DND-41 (cell line): ENCODE measurements at regions not wholly inside any gene's neighbourhood (a gene's known extent, or its start where the extent isn't known, plus 50 kb on each side); places are given as distances from the start of the nearest gene placed in this dataset.

Experiments
- ATAC-seq: fragments of 200-7000 bp; cut with Tn5 transposase; 3 replicates; pipeline ENCODE4 v1.9.1; 2021; ENCODE audit warnings: low read depth; ENCODE audit not compliant: insufficient read depth
- DNase-seq: peaks from one replicate; pipeline ENCODE4 v3.0.0-alpha.2; 2020
- H2AFZ ChIP-seq: 2 replicates; pipeline ENCODE4 v1.6.0; 2012; ENCODE audit warnings: low read depth, low read length
- H3K27ac ChIP-seq: 2 replicates; pipeline ENCODE4 v1.5.1; 2012; ENCODE audit warnings: low read length, inconsistent platforms
- H3K27me3 ChIP-seq: fragments of 200-600 bp; sonication (generic); 2 replicates; pipeline ENCODE4 v1.6.0; 2012; ENCODE audit warnings: low read length, mild to moderate bottlenecking, inconsistent platforms; ENCODE audit not compliant: insufficient read depth, poor library complexity
- H3K36me3 ChIP-seq: 2 replicates; pipeline ENCODE4 v1.5.1; 2012; ENCODE audit warnings: low read length, inconsistent platforms; ENCODE audit not compliant: insufficient read depth
- H3K4me1 ChIP-seq: 2 replicates; pipeline ENCODE4 v1.5.1; 2012; ENCODE audit warnings: mild to moderate bottlenecking, low read length; ENCODE audit not compliant: insufficient read depth
- H3K4me2 ChIP-seq: 2 replicates; pipeline ENCODE4 v1.6.0; 2012; ENCODE audit warnings: mild to moderate bottlenecking, moderate library complexity, low read length, inconsistent platforms; ENCODE audit not compliant: insufficient read depth
- H3K4me3 ChIP-seq, 2 experiments: fragments of 200-600 bp in 1 of 2; shearing (Covaris generic) in 1 of 2; 2 replicates each; pipeline ENCODE4 v1.5.1; 2012 to 2016; ENCODE audit warnings: inconsistent platforms in 2 of 2, low read length in 2 of 2, mild to moderate bottlenecking in 2 of 2, low read depth in 1 of 2, moderate library complexity in 1 of 2
- H3K79me2 ChIP-seq: 2 replicates; pipeline ENCODE4 v1.6.0; 2012; ENCODE audit warnings: low read length, inconsistent platforms; ENCODE audit not compliant: insufficient read depth
- H3K9ac ChIP-seq: 2 replicates; pipeline ENCODE4 v1.6.0; 2012; ENCODE audit warnings: low read depth, mild to moderate bottlenecking, inconsistent platforms, low read length, moderate library complexity
- H3K9me3 ChIP-seq: 2 replicates; pipeline ENCODE4 v1.5.1; 2012; ENCODE audit warnings: low read length, moderate library complexity, mild to moderate bottlenecking, inconsistent platforms; ENCODE audit not compliant: insufficient read depth, severe bottlenecking
- H4K20me1 ChIP-seq: 2 replicates; pipeline ENCODE4 v1.6.0; 2012; ENCODE audit warnings: low read length; ENCODE audit not compliant: insufficient read depth
- CTCF ChIP-seq: IDR thresholded peaks from 2 replicates; pipeline ENCODE4 v1.5.1; 2012; ENCODE audit warnings: borderline replicate concordance, low read length, moderate library complexity, mild to moderate bottlenecking; ENCODE audit not compliant: poor library complexity, severe bottlenecking; ENCODE audit errors: extremely low read depth
- EZH2 ChIP-seq: IDR thresholded peaks from 3 replicates; pipeline ENCODE4 v1.6.1; 2012; ENCODE audit warnings: borderline replicate concordance, low read depth, mild to moderate bottlenecking, moderate library complexity, low read length, inconsistent platforms; ENCODE audit not compliant: severe bottlenecking

DNA sequence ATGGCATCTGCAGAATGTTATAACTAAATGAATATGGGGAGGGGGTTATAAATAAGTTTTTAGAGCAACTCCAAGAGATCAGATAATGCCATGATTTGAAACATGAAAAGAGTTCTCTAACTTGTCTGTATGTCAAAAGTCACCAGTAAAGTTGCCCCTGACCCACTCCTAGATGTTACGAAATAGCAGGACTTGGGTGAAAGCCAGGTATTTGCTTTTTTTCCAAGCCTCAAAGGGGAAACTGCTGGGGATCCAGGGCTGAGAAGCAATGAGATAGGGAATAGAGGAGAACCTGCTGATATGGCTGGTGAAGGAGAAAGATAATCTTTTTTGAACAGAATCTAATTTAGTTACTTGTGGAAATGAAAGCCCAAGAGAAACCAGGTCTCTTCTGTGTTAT, 191.5 kb upstream of the CDH20 start:
- ATAC-seq (no peak), DNase-seq (no peak)
- Histone ChIP-seq H3K36me3 (no peaks in the 10 kb centered on the region), H3K4me2 (no peak overlapping the region), H4K20me1 (no peaks in the 10 kb centered on the region), H3K4me1 (no peaks in the 10 kb centered on the region), H3K27me3 (no peaks in the 10 kb centered on the region), H3K9me3 (no peaks in the 10 kb centered on the region), H3K27ac (no peak overlapping the region), H3K9ac (no peak overlapping the region), H2AFZ (no peak overlapping the region), H3K79me2 (no peaks in the 10 kb centered on the region), H3K4me3 (no peak overlapping the region)
- TF ChIP-seq CTCF (no peak), EZH2 (no peak)

GRCh38 chr18:61148322-61148721, 184.9 kb upstream of the CDH20 start:
- no peak overlapping the region for H2AFZ ChIP-seq
- no peaks in the 10 kb centered on the region for H3K27me3 ChIP-seq
- no peaks in the 10 kb centered on the region for H3K36me3 ChIP-seq
- ATAC-seq (no peak), DNase-seq (no peak)
- H3K9me3 ChIP-seq, result no peaks in the 10 kb centered on the region
- no peak overlapping the region for H3K4me2 ChIP-seq
- H3K4me3 ChIP-seq, result no peak overlapping the region
- H3K79me2 ChIP-seq, result no peaks in the 10 kb centered on the region
- no peak overlapping the region for H3K27ac ChIP-seq
- H3K4me1 ChIP-seq, result no peaks in the 10 kb centered on the region
- no peak overlapping the region for H3K9ac ChIP-seq
- H4K20me1 ChIP-seq, result no peaks in the 10 kb centered on the region
- TF ChIP-seq EZH2 (no peak), CTCF (no peak)

DNA sequence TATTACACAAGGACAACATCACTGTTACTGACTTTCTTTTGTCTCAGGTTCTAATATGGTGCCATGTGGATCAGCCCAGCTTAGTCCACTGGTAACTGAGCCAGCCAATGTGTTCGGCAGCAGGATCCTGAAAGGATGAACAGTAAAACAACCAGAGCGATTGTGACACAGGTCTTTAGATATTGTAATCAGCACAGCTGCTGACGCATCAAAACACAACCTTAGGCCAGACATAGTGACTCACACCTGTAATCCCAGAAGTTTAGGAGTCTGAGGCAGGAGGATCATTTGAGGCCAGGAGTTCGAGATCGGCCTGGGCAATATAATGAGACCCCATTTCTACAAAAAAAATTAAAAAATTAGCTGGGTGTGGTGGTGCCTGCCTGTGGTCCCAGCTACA, 183.4 kb upstream of the CDH20 start:
- TF ChIP-seq EZH2 (no peak), CTCF (no peak)
- no peak overlapping the region for H3K4me3 ChIP-seq
- DNase-seq (no peak), ATAC-seq (no peak)
- H3K36me3 ChIP-seq, result no peaks in the 10 kb centered on the region
- H2AFZ ChIP-seq, result no peak overlapping the region
- no peaks in the 10 kb centered on the region for H3K9me3 ChIP-seq
- H3K9ac ChIP-seq, result no peak overlapping the region
- no peaks in the 10 kb centered on the region for H3K4me1 ChIP-seq
- no peak overlapping the region for H3K27ac ChIP-seq
- H3K79me2 ChIP-seq, result no peaks in the 10 kb centered on the region
- no peaks in the 10 kb centered on the region for H4K20me1 ChIP-seq
- H3K4me2 ChIP-seq, result no peak overlapping the region
- no peaks in the 10 kb centered on the region for H3K27me3 ChIP-seq

DNA sequence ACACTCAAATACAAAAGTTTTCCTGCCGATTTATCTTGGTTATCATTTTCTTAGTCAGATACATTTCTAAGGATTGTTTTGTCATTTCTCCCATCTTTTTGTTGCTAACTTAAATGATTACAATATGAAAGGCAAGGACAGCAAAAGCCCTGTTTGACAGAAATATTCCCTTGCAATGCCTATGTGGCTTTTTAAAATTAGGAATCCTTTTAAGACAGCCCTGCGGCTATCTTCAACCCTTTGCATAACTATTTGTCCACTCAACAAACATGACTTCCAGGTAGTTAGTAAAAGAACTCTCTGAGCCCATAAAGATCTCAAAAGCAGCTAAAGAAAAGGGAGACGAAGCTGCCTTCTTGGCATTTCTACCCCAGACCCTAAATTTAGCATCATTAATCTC, 179.7 kb upstream of the CDH20 start:
- Histone ChIP-seq H3K4me3 (no peak overlapping the region), H3K9me3 (no peaks in the 10 kb centered on the region), H3K9ac (no peak overlapping the region), H3K4me2 (no peak overlapping the region), H4K20me1 (no peaks in the 10 kb centered on the region), H3K27me3 (no peaks in the 10 kb centered on the region), H3K4me1 (no peaks in the 10 kb centered on the region), H3K79me2 (no peaks in the 10 kb centered on the region), H2AFZ (no peak overlapping the region), H3K27ac (no peak overlapping the region), H3K36me3 (no peaks in the 10 kb centered on the region)
- ATAC-seq (no peak), DNase-seq (no peak)
- TF ChIP-seq EZH2 (no peak), CTCF (no peak)
